ENCODE measurements at regions not wholly inside any gene's neighbourhood (a gene's known extent, or its start where the extent isn't known, plus 50 kb on each side); places are given as distances from the start of the nearest gene placed in this dataset.

DNA sequence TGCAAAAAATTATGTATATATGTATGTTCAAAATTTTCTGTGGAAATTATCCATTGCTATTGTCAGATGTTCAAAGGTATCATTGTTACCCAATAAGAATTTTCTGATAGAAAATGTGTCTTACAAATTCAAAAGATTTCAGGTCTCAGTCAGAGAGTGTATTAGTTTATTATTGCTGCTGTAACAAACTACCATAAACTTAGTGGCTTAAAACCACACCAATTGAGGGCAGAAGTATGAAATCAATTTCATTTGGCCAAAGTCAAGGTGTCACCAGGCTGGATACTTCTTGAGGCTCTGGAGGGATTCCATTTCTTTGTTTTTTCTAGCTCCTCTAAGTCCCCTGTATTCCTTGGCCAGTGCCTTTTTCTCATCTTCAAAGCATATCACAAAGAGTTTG, 914.4 kb upstream of the ROBO1 start:
- Histone ChIP-seq H3K36me3 (ENCODE audit: insufficient read depth, low read length) (no peaks in the 10 kb centered on the region), H3K4me3 (ENCODE audit: low read depth, low read length, poor library complexity, severe bottlenecking) (no peak overlapping the region), H3K4me2 (ENCODE audit: low read length) (no peak overlapping the region), H3K9me3 (ENCODE audit: low read length) (no peaks in the 10 kb centered on the region), H3K79me2 (ENCODE audit: insufficient read depth, low read depth, low read length) (no peaks in the 10 kb centered on the region), H4K20me1 (ENCODE audit: insufficient read depth, low read length) (no peaks in the 10 kb centered on the region), H2AFZ (ENCODE audit: low read length) (no peak overlapping the region), H3K27ac (ENCODE audit: low read depth, low read length, poor library complexity, severe bottlenecking) (no peak overlapping the region), H3K9me2 (ENCODE audit: insufficient read depth, low read length) (no peaks in the 10 kb centered on the region), H3K4me1 (ENCODE audit: insufficient read depth, low read length, poor library complexity, severe bottlenecking) (no peaks in the 10 kb centered on the region)
- no peak for TF ChIP-seq EZH2phosphoT487 (IDR thresholded peaks at IDR 0.05; ENCODE audit: borderline replicate concordance, low read depth, low read length)
- TF ChIP-seq, protein P1, sequence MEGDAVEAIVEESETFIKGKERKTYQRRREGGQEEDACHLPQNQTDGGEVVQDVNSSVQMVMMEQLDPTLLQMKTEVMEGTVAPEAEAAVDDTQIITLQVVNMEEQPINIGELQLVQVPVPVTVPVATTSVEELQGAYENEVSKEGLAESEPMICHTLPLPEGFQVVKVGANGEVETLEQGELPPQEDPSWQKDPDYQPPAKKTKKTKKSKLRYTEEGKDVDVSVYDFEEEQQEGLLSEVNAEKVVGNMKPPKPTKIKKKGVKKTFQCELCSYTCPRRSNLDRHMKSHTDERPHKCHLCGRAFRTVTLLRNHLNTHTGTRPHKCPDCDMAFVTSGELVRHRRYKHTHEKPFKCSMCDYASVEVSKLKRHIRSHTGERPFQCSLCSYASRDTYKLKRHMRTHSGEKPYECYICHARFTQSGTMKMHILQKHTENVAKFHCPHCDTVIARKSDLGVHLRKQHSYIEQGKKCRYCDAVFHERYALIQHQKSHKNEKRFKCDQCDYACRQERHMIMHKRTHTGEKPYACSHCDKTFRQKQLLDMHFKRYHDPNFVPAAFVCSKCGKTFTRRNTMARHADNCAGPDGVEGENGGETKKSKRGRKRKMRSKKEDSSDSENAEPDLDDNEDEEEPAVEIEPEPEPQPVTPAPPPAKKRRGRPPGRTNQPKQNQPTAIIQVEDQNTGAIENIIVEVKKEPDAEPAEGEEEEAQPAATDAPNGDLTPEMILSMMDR (conservative IDR thresholded peaks at IDR 0.05; ENCODE audit: low read length) = no peak
- intact Hi-C loops (cut with micrococcal nuclease; ENCODE audit: unreplicated experiment) = no loop called here
- BruUV-seq (replicated peaks) = no TSS peak
- ChIA-PET CTCF (ENCODE audit: unreplicated experiment) (no interaction called here), POLR2A (no interaction called here)
- DNase-seq (ENCODE audit: low spot score) = no peak

- Histone ChIP-seq H3K4me1 (ENCODE audit: insufficient read depth, low read length, poor library complexity, severe bottlenecking) (no peaks in the 10 kb centered on the region), H3K4me2 (ENCODE audit: low read length) (no peak overlapping the region), H4K20me1 (ENCODE audit: insufficient read depth, low read length) (no peaks in the 10 kb centered on the region), H2AFZ (ENCODE audit: low read length) (no peak overlapping the region), H3K36me3 (ENCODE audit: insufficient read depth, low read length) (no peaks in the 10 kb centered on the region), H3K9me3 (ENCODE audit: low read length) (no peaks in the 10 kb centered on the region), H3K79me2 (ENCODE audit: insufficient read depth, low read depth, low read length) (no peaks in the 10 kb centered on the region), H3K9me2 (ENCODE audit: insufficient read depth, low read length) (no peaks in the 10 kb centered on the region), H3K27ac (ENCODE audit: low read depth, low read length, poor library complexity, severe bottlenecking) (no peak overlapping the region), H3K4me3 (ENCODE audit: low read depth, low read length, poor library complexity, severe bottlenecking) (no peak overlapping the region)
- intact Hi-C loops (cut with micrococcal nuclease; ENCODE audit: unreplicated experiment) = no loop called here
- POLR2A ChIA-PET = no interaction called here
- DNase-seq (ENCODE audit: low spot score) = no peak
- no TSS peak for BruUV-seq (replicated peaks)
- TF ChIP-seq, protein P1 (conservative IDR thresholded peaks at IDR 0.05; ENCODE audit: low read length) = no peak
- TF ChIP-seq EZH2phosphoT487 (IDR thresholded peaks at IDR 0.05; ENCODE audit: borderline replicate concordance, low read depth, low read length) = no peak
- CTCF ChIA-PET (ENCODE audit: unreplicated experiment) = no interaction called here
These were observed 910.0 kb upstream of the ROBO1 start for GRCh38 chr3:80677796-80678195.

- H2AFZ ChIP-seq (ENCODE audit: low read length) = no peak overlapping the region
- H4K20me1 ChIP-seq (ENCODE audit: insufficient read depth, low read length) = no peaks in the 10 kb centered on the region
- H3K27ac ChIP-seq (ENCODE audit: low read depth, low read length, poor library complexity, severe bottlenecking) = no peak overlapping the region
- no TSS peak for BruUV-seq (replicated peaks)
- intact Hi-C loops (cut with micrococcal nuclease; ENCODE audit: unreplicated experiment) = no loop called here
- CTCF ChIA-PET (ENCODE audit: unreplicated experiment) = no interaction called here
- no peak overlapping the region for H3K4me3 ChIP-seq (ENCODE audit: low read depth, low read length, poor library complexity, severe bottlenecking)
- H3K36me3 ChIP-seq (ENCODE audit: insufficient read depth, low read length) = no peaks in the 10 kb centered on the region
- H3K4me2 ChIP-seq (ENCODE audit: low read length) = no peak overlapping the region
- no peak for TF ChIP-seq EZH2phosphoT487 (IDR thresholded peaks at IDR 0.05; ENCODE audit: borderline replicate concordance, low read depth, low read length)
- TF ChIP-seq, protein P1 (conservative IDR thresholded peaks at IDR 0.05; ENCODE audit: low read length) = no peak
- no peaks in the 10 kb centered on the region for H3K4me1 ChIP-seq (ENCODE audit: insufficient read depth, low read length, poor library complexity, severe bottlenecking)
- POLR2A ChIA-PET = interaction anchor here (1.0 kb wide), 1 partner anchor 10 kb away, joined by 3 read pairs; no protein-coding TSS in a partner anchor
- no peak for DNase-seq (ENCODE audit: low spot score)
- no peaks in the 10 kb centered on the region for H3K79me2 ChIP-seq (ENCODE audit: insufficient read depth, low read depth, low read length)
- H3K9me3 ChIP-seq (ENCODE audit: low read length) = no peaks in the 10 kb centered on the region
- H3K9me2 ChIP-seq (ENCODE audit: insufficient read depth, low read length) = no peaks in the 10 kb centered on the region
These were observed 909.1 kb upstream of the ROBO1 start for GRCh38 chr3:80676866-80677265.
